H1 (cell line): ENCODE measurements at regions not wholly inside any gene's neighbourhood (a gene's known extent, or its start where the extent isn't known, plus 50 kb on each side); places are given as distances from the start of the nearest gene placed in this dataset.

Source experiments
- CTCF ChIA-PET: fragments of 300-600 bp; sonication (Branson Sonifier 250); formaldehyde crosslinking; loops from one replicate; lab custom pipeline; 2021; ENCODE audit not compliant: partially characterized antibody; lab: Charles Lee
- POLR2A ChIA-PET: fragments of 300-600 bp; sonication (Branson Sonifier 250); formaldehyde crosslinking; loops from one replicate; lab custom pipeline; 2021; ENCODE audit warnings: inconsistent platforms; ENCODE audit not compliant: partially characterized antibody; lab: Charles Lee
- DNase-seq, 2 experiments: peaks; one replicate each; pipeline versions ENCODE4 v3.0.0 to v3.0.0-alpha.2; 2010 to 2022; ENCODE audit warnings: low spot score in 2 of 2, low read depth in 1 of 2, mixed read lengths in 1 of 2
- FAIRE-seq: peaks from 2 replicates; lab custom pipeline; 2011; peaks lifted over from hg19 to GRCh38; lab: Jason Lieb, UNC
- H2AFZ ChIP-seq: 2 replicates; pipeline ENCODE4 v1.8.1; 2012; ENCODE audit warnings: low read length, inconsistent platforms
- H2AK5ac ChIP-seq: 2 replicates; pipeline ENCODE4 v1.6.1; 2013; ENCODE audit warnings: low read depth, low read length
- H2BK120ac ChIP-seq: replicated peaks from 2 replicates; pipeline ENCODE3; 2013; ENCODE audit warnings: low read depth, low read length, inconsistent platforms
- H2BK12ac ChIP-seq: 2 replicates; pipeline ENCODE4 v1.6.1; 2013; ENCODE audit warnings: low read depth, low read length
- H2BK15ac ChIP-seq: 2 replicates; pipeline ENCODE4 v1.6.1; 2013; ENCODE audit warnings: low read length
- H2BK20ac ChIP-seq: 2 replicates; pipeline ENCODE4 v1.6.1; 2013; ENCODE audit warnings: low read length
- H2BK5ac ChIP-seq: 2 replicates; pipeline ENCODE4 v1.6.1; 2013; ENCODE audit warnings: low read depth, low read length
- H3K14ac ChIP-seq: 2 replicates; pipeline ENCODE4 v1.6.1; 2013; ENCODE audit warnings: inconsistent platforms; ENCODE audit not compliant: insufficient read length
- H3K18ac ChIP-seq: 2 replicates; pipeline ENCODE4 v1.6.1; 2013; ENCODE audit warnings: low read length; ENCODE audit errors: extremely low read depth
- H3K23ac ChIP-seq: 2 replicates; pipeline ENCODE4 v1.6.1; 2013; ENCODE audit warnings: inconsistent platforms; ENCODE audit not compliant: insufficient read length
- H3K23me2 ChIP-seq: 2 replicates; pipeline ENCODE4 v1.6.1; 2013; ENCODE audit warnings: low read depth, low read length
- H3K27ac ChIP-seq: 2 replicates; pipeline ENCODE4 v1.6.1; 2011; ENCODE audit warnings: low read depth, low read length, inconsistent platforms
- H3K27me3 ChIP-seq, 4 experiments: replicated peaks in 1 of 4; 1 replicate in 1 of 4; 2 replicates in 3 of 4; pipeline versions ENCODE4 v1.6.1 to v1.8.1; 2011 to 2013; ENCODE audit warnings: low read length in 3 of 4, mild to moderate bottlenecking in 3 of 4, inconsistent platforms in 2 of 4, mixed read lengths in 2 of 4, moderate library complexity in 1 of 4; ENCODE audit not compliant: control insufficient read depth in 3 of 4, insufficient read depth in 3 of 4; ENCODE audit errors: extremely low read depth in 1 of 4
- H3K36me3 ChIP-seq, 4 experiments: 2 replicates each; pipeline versions ENCODE4 v1.6.1 to v1.8.1; 2011 to 2013; ENCODE audit warnings: mild to moderate bottlenecking in 4 of 4, low read length in 3 of 4, moderate library complexity in 2 of 4, control low read depth in 1 of 4, inconsistent platforms in 1 of 4; ENCODE audit not compliant: insufficient read depth in 4 of 4, control insufficient read depth in 2 of 4
- H3K4ac ChIP-seq: replicated peaks from 2 replicates; pipeline ENCODE3; 2013; ENCODE audit warnings: low read length, low read depth, mixed read lengths, inconsistent platforms; ENCODE audit not compliant: insufficient read length
- H3K4me1 ChIP-seq, 4 experiments: replicated peaks in 1 of 4; 1 replicate in 1 of 4; 2 replicates in 3 of 4; pipeline versions ENCODE4 v1.6.1 to v1.8.1; 2011 to 2013; ENCODE audit warnings: low read length in 3 of 4, inconsistent platforms in 2 of 4, mixed read lengths in 1 of 4; ENCODE audit not compliant: insufficient read depth in 4 of 4, control insufficient read depth in 3 of 4
- H3K4me2 ChIP-seq, 2 experiments: 2 replicates each; pipeline versions ENCODE4 v1.6.1 to v1.8.1; 2011 to 2013; ENCODE audit warnings: low read depth in 2 of 2, low read length in 2 of 2, control low read depth in 1 of 2, inconsistent platforms in 1 of 2, mild to moderate bottlenecking in 1 of 2; ENCODE audit not compliant: insufficient read depth in 1 of 2
- H3K4me3 ChIP-seq, 4 experiments: fragments of 200-600, 300-600 bp in 1 of 4; sonication (generic), shearing (Covaris generic), sonication (Bioruptor Twin) in 1 of 4; 2 replicates each; pipeline versions ENCODE4 v1.5.1 to v1.8.1; 2011 to 2016; ENCODE audit warnings: low read length in 4 of 4, low read depth in 3 of 4, control low read depth in 2 of 4, inconsistent platforms in 2 of 4, mild to moderate bottlenecking in 2 of 4, mixed read lengths in 1 of 4, moderate library complexity in 1 of 4; ENCODE audit not compliant: insufficient read depth in 2 of 4; ENCODE audit errors: extremely low read depth in 1 of 4
- H3K56ac ChIP-seq: replicated peaks from 2 replicates; pipeline ENCODE3; 2013; ENCODE audit warnings: low read depth, mild to moderate bottlenecking, mixed read lengths, low read length, inconsistent platforms; ENCODE audit not compliant: insufficient read length
- H3K79me1 ChIP-seq: 2 replicates; pipeline ENCODE4 v1.6.1; 2013; ENCODE audit warnings: low read depth, low read length, control low read depth
- H3K79me2 ChIP-seq, 2 experiments: 2 replicates each; pipeline versions ENCODE4 v1.6.1 to v1.8.1; 2012 to 2013; ENCODE audit warnings: low read length in 2 of 2, mild to moderate bottlenecking in 2 of 2, inconsistent platforms in 1 of 2; ENCODE audit not compliant: insufficient read depth in 2 of 2, control insufficient read depth in 1 of 2
- H3K9ac ChIP-seq, 4 experiments: replicated peaks in 1 of 4; 1 replicate in 1 of 4; 2 replicates in 3 of 4; pipeline versions ENCODE4 v1.6.1 to v1.8.1; 2011 to 2013; ENCODE audit warnings: low read depth in 3 of 4, low read length in 3 of 4, control low read depth in 2 of 4, mild to moderate bottlenecking in 2 of 4, moderate library complexity in 2 of 4, inconsistent platforms in 1 of 4; ENCODE audit errors: extremely low read depth in 1 of 4
- H3K9me3 ChIP-seq, 2 experiments: 2 replicates each; pipeline versions ENCODE4 v1.6.1 to v1.8.1; 2012 to 2013; ENCODE audit warnings: mild to moderate bottlenecking in 2 of 2, moderate library complexity in 2 of 2, control low read depth in 1 of 2, inconsistent platforms in 1 of 2, low read depth in 1 of 2, low read length in 1 of 2, mixed read lengths in 1 of 2; ENCODE audit not compliant: insufficient read depth in 2 of 2
- H4K20me1 ChIP-seq, 2 experiments: replicated peaks in 1 of 2; 2 replicates each; pipeline versions ENCODE3 to v1.8.1; 2011 to 2013; ENCODE audit warnings: inconsistent platforms in 2 of 2, low read length in 2 of 2, mild to moderate bottlenecking in 1 of 2; ENCODE audit not compliant: insufficient read depth in 2 of 2, control insufficient read depth in 1 of 2
- H4K5ac ChIP-seq: 2 replicates; pipeline ENCODE4 v1.6.1; 2013; ENCODE audit warnings: low read length, low read depth, mixed read lengths, inconsistent platforms; ENCODE audit not compliant: insufficient read length
- H4K8ac ChIP-seq: 2 replicates; pipeline ENCODE4 v1.8.0; 2013; ENCODE audit warnings: mild to moderate bottlenecking, moderate library complexity, low read length, inconsistent platforms; ENCODE audit not compliant: insufficient read depth; ENCODE audit errors: extremely low read depth
- H4K91ac ChIP-seq: replicated peaks from 2 replicates; pipeline ENCODE3; 2013; ENCODE audit warnings: low read length, mixed read lengths, inconsistent platforms; ENCODE audit not compliant: insufficient read length
- CREB1 ChIP-seq: IDR thresholded peaks from 2 replicates; pipeline ENCODE4 v1.6.1; 2012; ENCODE audit warnings: inconsistent platforms
- FOSL1 ChIP-seq: IDR thresholded peaks from 2 replicates; pipeline ENCODE4 v1.6.1; 2011; ENCODE audit warnings: mild to moderate bottlenecking, low read depth, low read length, moderate library complexity; ENCODE audit not compliant: insufficient read depth
- GABPA ChIP-seq: IDR thresholded peaks from 2 replicates; pipeline ENCODE4 v1.6.1; 2011; ENCODE audit warnings: mild to moderate bottlenecking, low read length, moderate library complexity, borderline replicate concordance; ENCODE audit not compliant: insufficient read depth
- SUZ12 ChIP-seq: fragments of 200-600 bp; sonication (generic); IDR thresholded peaks from 2 replicates; pipeline ENCODE4 v1.6.1; 2012; ENCODE audit warnings: mild to moderate bottlenecking, inconsistent platforms, low read length, moderate library complexity, mixed read lengths
- TAF1 ChIP-seq: IDR thresholded peaks from 2 replicates; pipeline ENCODE4 v1.6.1; 2011; ENCODE audit warnings: mild to moderate bottlenecking, low read depth, low read length
- WGBS, 2 experiments: shearing (Covaris generic) in 1 of 2; methylation state at CpG; one replicate each; pipeline versions ENCODE4 v1.1.6 to v1.1.7; 2013 to 2015; ENCODE audit warnings: low lambda C conversion rate in 2 of 2, mixed read lengths in 2 of 2, inconsistent platforms in 1 of 2, low coverage in 1 of 2, missing lambda C conversion rate in 1 of 2; ENCODE audit not compliant: insufficient replicate concordance in 2 of 2, insufficient coverage in 1 of 2, insufficient read length in 1 of 2; ENCODE audit errors: extremely low coverage in 1 of 2, missing lambda C conversion rate in 1 of 2; 5-methylcytosine and 5-hydroxymethylcytosine counted together
- TF ChIP-seq, protein P1 (sequence below): IDR thresholded peaks from 2 replicates; pipeline ENCODE4 v1.6.1; 2012; ENCODE audit warnings: inconsistent platforms

DNA sequence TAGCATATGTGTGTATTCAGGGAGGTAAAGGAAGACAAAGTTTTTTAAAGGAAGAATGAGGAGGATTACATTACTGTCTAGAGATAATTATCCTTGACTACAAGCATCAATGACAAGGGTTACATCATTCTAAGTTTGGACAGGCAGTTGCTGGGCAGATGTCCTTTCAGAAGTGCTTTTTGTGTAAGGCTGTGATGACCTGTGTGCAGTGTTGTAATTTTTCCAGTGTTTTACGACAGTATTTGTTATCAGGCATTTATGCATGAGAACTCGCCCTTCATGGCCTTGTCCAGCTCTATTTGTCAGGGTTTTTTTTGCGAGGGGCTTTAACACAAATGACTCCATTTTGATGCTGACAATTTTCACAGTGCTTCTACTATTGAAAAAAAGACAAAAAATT, 658.3 kb upstream of the NXPH2 start:
- H2BK12ac ChIP-seq = no peak overlapping the region
- H3K79me2 ChIP-seq = no peaks in the 10 kb centered on the region
- no peak overlapping the region for H3K18ac ChIP-seq
- 91% methylated on average over 3 of the region's 3 CpGs; no CpG with 5 or more reads in 1 of the 2 experiments for WGBS, 2 experiments
- no peak overlapping the region for H3K56ac ChIP-seq
- TF ChIP-seq FOSL1 (no peak), TAF1 (no peak), SUZ12 (no peak), CREB1 (no peak), GABPA (no peak)
- TF ChIP-seq, protein P1, sequence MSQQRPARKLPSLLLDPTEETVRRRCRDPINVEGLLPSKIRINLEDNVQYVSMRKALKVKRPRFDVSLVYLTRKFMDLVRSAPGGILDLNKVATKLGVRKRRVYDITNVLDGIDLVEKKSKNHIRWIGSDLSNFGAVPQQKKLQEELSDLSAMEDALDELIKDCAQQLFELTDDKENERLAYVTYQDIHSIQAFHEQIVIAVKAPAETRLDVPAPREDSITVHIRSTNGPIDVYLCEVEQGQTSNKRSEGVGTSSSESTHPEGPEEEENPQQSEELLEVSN = no peak
- ChIA-PET CTCF (no interaction called here), POLR2A (no interaction called here)
- no peak overlapping the region for H2AK5ac ChIP-seq
- no peak overlapping the region for H3K4ac ChIP-seq
- no peak overlapping the region for H3K14ac ChIP-seq
- H3K23me2 ChIP-seq = no peaks in the 10 kb centered on the region
- H2BK20ac ChIP-seq = no peak overlapping the region
- H3K27me3 ChIP-seq = no peaks in the 10 kb centered on the region
- H4K8ac ChIP-seq = no peak overlapping the region
- no peak overlapping the region for H3K4me3 ChIP-seq
- no peak overlapping the region for H3K9ac ChIP-seq
- H3K4me2 ChIP-seq = no peak overlapping the region
- no peak overlapping the region for H2BK15ac ChIP-seq
- no peak for FAIRE-seq
- H3K4me1 ChIP-seq = no peaks in the 10 kb centered on the region
- H4K5ac ChIP-seq = no peak overlapping the region
- H2BK120ac ChIP-seq = no peak overlapping the region
- H2AFZ ChIP-seq = no peak overlapping the region
- H3K36me3 ChIP-seq = no peaks in the 10 kb centered on the region; a peak in 1 of 8 replicates
- no peak overlapping the region for H3K27ac ChIP-seq
- no peak for DNase-seq
- H4K20me1 ChIP-seq = no peaks in the 10 kb centered on the region
- no peak overlapping the region for H2BK5ac ChIP-seq
- no peak overlapping the region for H4K91ac ChIP-seq
- H3K79me1 ChIP-seq = no peaks in the 10 kb centered on the region
- no peaks in the 10 kb centered on the region for H3K9me3 ChIP-seq
- no peak overlapping the region for H3K23ac ChIP-seq
